Loucy (cell line): ENCODE measurements at regions not wholly inside any gene's neighbourhood (a gene's known extent, or its start where the extent isn't known, plus 50 kb on each side); places are given as distances from the start of the nearest gene placed in this dataset.

Experiments
- H2AFZ ChIP-seq: fragments of 200-600 bp; sonication (generic); 2 replicates; pipeline ENCODE4 v1.6.0; 2016; ENCODE audit warnings: antibody characterized with exemption, mild to moderate bottlenecking, low read length, moderate library complexity
- H3F3A ChIP-seq: fragments of 200-600 bp; 2 replicates; pipeline ENCODE4 v1.6.0; 2016; ENCODE audit warnings: antibody characterized with exemption, low read depth, mild to moderate bottlenecking
- H3K27me3 ChIP-seq: fragments of 200-600 bp; sonication (generic); 2 replicates; pipeline ENCODE4 v1.6.1; 2014; ENCODE audit warnings: low read length, mild to moderate bottlenecking; ENCODE audit not compliant: insufficient read depth, poor library complexity, severe bottlenecking
- H3K36me3 ChIP-seq: fragments of 200-600 bp; sonication (generic); 2 replicates; pipeline ENCODE4 v1.6.1; 2016; ENCODE audit warnings: low read length; ENCODE audit not compliant: insufficient read depth
- H3K4me1 ChIP-seq: fragments of 200-600 bp; sonication (generic); 2 replicates; pipeline ENCODE4 v1.5.1; 2014; ENCODE audit warnings: low read length, mild to moderate bottlenecking; ENCODE audit not compliant: insufficient read depth, poor library complexity, severe bottlenecking
- H3K4me2 ChIP-seq: fragments of 200-600 bp; sonication (generic); 2 replicates; pipeline ENCODE4 v1.6.0; 2014; ENCODE audit warnings: antibody characterized with exemption, low read length, low read depth, mild to moderate bottlenecking; ENCODE audit not compliant: poor library complexity, severe bottlenecking
- H3K4me3 ChIP-seq: fragments of 200-600 bp; sonication (generic); 2 replicates; pipeline ENCODE4 v1.5.1; 2014; ENCODE audit warnings: low read length, mild to moderate bottlenecking, mixed read lengths; ENCODE audit not compliant: poor library complexity, severe bottlenecking
- H3K79me2 ChIP-seq: fragments of 200-600 bp; sonication (generic); 2 replicates; pipeline ENCODE4 v1.6.1; 2014; ENCODE audit warnings: low read length; ENCODE audit not compliant: insufficient read depth
- H3K9ac ChIP-seq: fragments of 200-600 bp; sonication (generic); 2 replicates; pipeline ENCODE4 v1.6.0; 2014; ENCODE audit warnings: mild to moderate bottlenecking, low read depth, low read length, moderate library complexity; ENCODE audit not compliant: poor library complexity, severe bottlenecking
- H3K9me2 ChIP-seq: fragments of 200-600 bp; sonication (generic); replicated peaks from 2 replicates; pipeline ENCODE4 v1.6.1; 2016; ENCODE audit warnings: low read depth, low read length, mixed read lengths
- H3K9me3 ChIP-seq: fragments of 200-600 bp; sonication (generic); 2 replicates; pipeline ENCODE4 v1.6.1; 2014; ENCODE audit warnings: mild to moderate bottlenecking, antibody characterized with exemption, low read length, low read depth; ENCODE audit not compliant: insufficient read depth
- H4K20me1 ChIP-seq: fragments of 200-600 bp; sonication (generic); 2 replicates; pipeline ENCODE4 v1.6.0; 2014; ENCODE audit warnings: antibody characterized with exemption, low read length, mild to moderate bottlenecking; ENCODE audit not compliant: insufficient read depth, poor library complexity, severe bottlenecking
- CTCF ChIP-seq: fragments of 200-600 bp; sonication (generic); conservative IDR thresholded peaks from 2 replicates; pipeline ENCODE4 v1.5.1; 2014; ENCODE audit warnings: mild to moderate bottlenecking, antibody characterized with exemption, low read length
- EZH2phosphoT487 ChIP-seq: fragments of 200-600 bp; IDR thresholded peaks from 2 replicates; pipeline ENCODE4 v1.6.1; 2018; ENCODE audit warnings: antibody characterized with exemption, mild to moderate bottlenecking, moderate library complexity, borderline replicate concordance

- Histone ChIP-seq H3K4me1 (no peaks in the 10 kb centered on the region), H3K9me3 (no peaks in the 10 kb centered on the region; the same call in 1 of the 2 replicates), H3K4me3 (no peak overlapping the region), H3K36me3 (no peaks in the 10 kb centered on the region), H3K9ac (no peak overlapping the region), H3K9me2 (no peaks in the 10 kb centered on the region), H3K79me2 (no peaks in the 10 kb centered on the region), H2AFZ (no peak overlapping the region), H4K20me1 (no peaks in the 10 kb centered on the region), H3K27me3 (no peaks in the 10 kb centered on the region), H3F3A (no peaks in the 10 kb centered on the region), H3K4me2 (no peak overlapping the region)
- TF ChIP-seq EZH2phosphoT487 (no peak), CTCF (no peak)
Observed at GRCh38 chr16:26196310-26196709, 504.6 kb downstream of the HS3ST4 start.

GRCh38 chr16:26196802-26197201, 505.0 kb downstream of the HS3ST4 start:
- Histone ChIP-seq H3K4me1 (no peaks in the 10 kb centered on the region), H3K9ac (no peak overlapping the region), H3F3A (no peaks in the 10 kb centered on the region), H3K27me3 (no peaks in the 10 kb centered on the region), H3K9me3 (no peaks in the 10 kb centered on the region; the same call in 1 of the 2 replicates), H4K20me1 (no peaks in the 10 kb centered on the region), H3K4me2 (no peak overlapping the region), H3K79me2 (no peaks in the 10 kb centered on the region), H3K36me3 (no peaks in the 10 kb centered on the region), H3K9me2 (no peaks in the 10 kb centered on the region), H3K4me3 (no peak overlapping the region), H2AFZ (no peak overlapping the region)
- TF ChIP-seq EZH2phosphoT487 (no peak), CTCF (no peak)

- TF ChIP-seq CTCF (no peak), EZH2phosphoT487 (no peak)
- Histone ChIP-seq H3K9me3 (no peaks in the 10 kb centered on the region; the same call in 1 of the 2 replicates), H3K4me3 (no peak overlapping the region), H3K27me3 (no peaks in the 10 kb centered on the region), H3K4me2 (no peak overlapping the region), H3K4me1 (no peaks in the 10 kb centered on the region), H3K9me2 (no peaks in the 10 kb centered on the region), H3K79me2 (no peaks in the 10 kb centered on the region), H3K36me3 (no peaks in the 10 kb centered on the region), H3F3A (no peaks in the 10 kb centered on the region), H4K20me1 (no peaks in the 10 kb centered on the region), H3K9ac (no peak overlapping the region), H2AFZ (no peak overlapping the region)
Observed at GRCh38 chr16:26197707-26198106, 505.9 kb downstream of the HS3ST4 start.
